BJ (cell line): ENCODE measurements at regions not wholly inside any gene's neighbourhood (a gene's known extent, or its start where the extent isn't known, plus 50 kb on each side); places are given as distances from the start of the nearest gene placed in this dataset.

ENCODE experiments used
- CTCF ChIA-PET: fragments of 350-600 bp; formaldehyde crosslinking; extraction: SDS; loops from one replicate; lab custom pipeline; 2021; ENCODE audit warnings: antibody characterized with exemption, inconsistent platforms; lab: Yijun Ruan, JAX
- POLR2A ChIA-PET: fragments of 300-600 bp; sonication (Branson Sonifier 250); formaldehyde crosslinking; extraction: SDS; loops from one replicate; lab custom pipeline; 2021; ENCODE audit warnings: antibody characterized with exemption; lab: Charles Lee
- DNase-seq: peaks from one replicate; pipeline ENCODE4 v3.0.0-alpha.2; 2011; ENCODE audit warnings: low read depth
- H3K27me3 ChIP-seq: 2 replicates; pipeline ENCODE4 v1.6.0; 2011; ENCODE audit warnings: low read length; ENCODE audit not compliant: control insufficient read depth, insufficient read depth
- H3K36me3 ChIP-seq: 2 replicates; pipeline ENCODE4 v1.5.1; 2011; ENCODE audit warnings: low read length; ENCODE audit not compliant: control insufficient read depth, insufficient read depth
- H3K4me3 ChIP-seq: 2 replicates; pipeline ENCODE4 v1.5.1; 2011; ENCODE audit warnings: low read depth, mild to moderate bottlenecking, control low read depth, low read length
- TF ChIP-seq, protein P1 (sequence below): IDR thresholded peaks from 2 replicates; pipeline ENCODE4 v1.5.1; 2011; ENCODE audit warnings: low read depth, mild to moderate bottlenecking, control low read depth, inconsistent platforms, low read length, moderate library complexity; ENCODE audit not compliant: insufficient read depth

GRCh38 chr5:174589011-174589410 lies 135.4 kb upstream of the MSX2 start:
- no peak for DNase-seq
- no peaks in the 10 kb centered on the region for H3K36me3 ChIP-seq
- ChIA-PET CTCF (no interaction called here), POLR2A (no interaction called here)
- TF ChIP-seq, protein P1, sequence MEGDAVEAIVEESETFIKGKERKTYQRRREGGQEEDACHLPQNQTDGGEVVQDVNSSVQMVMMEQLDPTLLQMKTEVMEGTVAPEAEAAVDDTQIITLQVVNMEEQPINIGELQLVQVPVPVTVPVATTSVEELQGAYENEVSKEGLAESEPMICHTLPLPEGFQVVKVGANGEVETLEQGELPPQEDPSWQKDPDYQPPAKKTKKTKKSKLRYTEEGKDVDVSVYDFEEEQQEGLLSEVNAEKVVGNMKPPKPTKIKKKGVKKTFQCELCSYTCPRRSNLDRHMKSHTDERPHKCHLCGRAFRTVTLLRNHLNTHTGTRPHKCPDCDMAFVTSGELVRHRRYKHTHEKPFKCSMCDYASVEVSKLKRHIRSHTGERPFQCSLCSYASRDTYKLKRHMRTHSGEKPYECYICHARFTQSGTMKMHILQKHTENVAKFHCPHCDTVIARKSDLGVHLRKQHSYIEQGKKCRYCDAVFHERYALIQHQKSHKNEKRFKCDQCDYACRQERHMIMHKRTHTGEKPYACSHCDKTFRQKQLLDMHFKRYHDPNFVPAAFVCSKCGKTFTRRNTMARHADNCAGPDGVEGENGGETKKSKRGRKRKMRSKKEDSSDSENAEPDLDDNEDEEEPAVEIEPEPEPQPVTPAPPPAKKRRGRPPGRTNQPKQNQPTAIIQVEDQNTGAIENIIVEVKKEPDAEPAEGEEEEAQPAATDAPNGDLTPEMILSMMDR, result no peak
- no peak overlapping the region for H3K4me3 ChIP-seq
- no peaks in the 10 kb centered on the region for H3K27me3 ChIP-seq

DNA sequence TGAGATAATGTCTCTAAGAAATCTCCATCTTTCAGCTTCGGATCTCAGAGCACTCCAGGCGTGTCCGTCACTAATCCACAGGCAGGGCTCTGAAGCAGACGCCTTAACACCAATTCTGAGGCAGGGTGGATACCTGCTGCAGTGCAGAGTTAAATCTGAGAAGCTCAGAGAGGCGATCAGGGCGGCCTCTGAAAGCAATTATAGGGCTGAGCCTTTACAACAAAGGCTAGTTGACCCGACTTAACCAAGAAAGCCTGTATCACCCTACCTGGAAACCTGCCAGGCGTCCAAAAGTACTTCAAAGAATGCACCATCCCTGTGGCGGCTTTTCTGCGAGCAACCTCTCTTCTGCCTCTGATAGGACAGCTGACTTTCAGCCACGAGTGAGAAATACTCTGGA lies 134.8 kb upstream of the MSX2 start:
- Histone ChIP-seq H3K4me3 (no peak overlapping the region), H3K27me3 (no peaks in the 10 kb centered on the region), H3K36me3 (no peaks in the 10 kb centered on the region)
- ChIA-PET POLR2A (no interaction called here), CTCF (no interaction called here)
- no peak for DNase-seq
- TF ChIP-seq, protein P1, result no peak

DNA sequence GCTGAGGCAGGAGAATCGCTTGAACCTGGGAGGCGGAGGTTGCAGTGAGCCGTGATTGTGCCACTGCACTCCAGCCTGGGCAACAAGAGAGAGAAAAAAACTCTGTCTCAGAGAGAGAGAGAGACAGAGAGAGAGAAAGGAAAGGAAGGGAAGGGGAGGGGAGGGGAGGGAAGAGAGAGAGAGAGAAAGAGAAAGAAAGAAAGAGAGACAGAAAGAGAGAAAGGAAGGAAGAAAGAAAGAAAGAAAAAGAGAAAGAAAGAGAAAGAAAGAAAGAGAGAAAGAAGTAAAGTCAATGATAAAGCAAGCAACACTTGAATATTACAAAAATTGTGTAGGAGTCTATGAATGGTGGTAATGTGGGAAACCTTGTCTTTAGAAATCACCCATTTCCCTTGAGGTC lies 133.6 kb upstream of the MSX2 start:
- ChIA-PET CTCF (no interaction called here), POLR2A (no interaction called here)
- TF ChIP-seq, protein P1, result no peak

GRCh38 chr5:174596429-174596828 lies 128.0 kb upstream of the MSX2 start:
- no peaks in the 10 kb centered on the region for H3K27me3 ChIP-seq
- TF ChIP-seq, protein P1, result no peak
- ChIA-PET POLR2A (no interaction called here), CTCF (interaction anchor here (1.4 kb wide), 1 partner anchor 11 kb away, joined by 3 read pairs; no protein-coding TSS in a partner anchor)
- H3K36me3 ChIP-seq, result no peaks in the 10 kb centered on the region
- no peak overlapping the region for H3K4me3 ChIP-seq
- no peak for DNase-seq

More for the DNA sequence above, 133.6 kb upstream of the MSX2 start:
- Histone ChIP-seq H3K36me3 (no peaks in the 10 kb centered on the region), H3K4me3 (no peak overlapping the region), H3K27me3 (no peaks in the 10 kb centered on the region)
- DNase-seq, result no peak

DNA sequence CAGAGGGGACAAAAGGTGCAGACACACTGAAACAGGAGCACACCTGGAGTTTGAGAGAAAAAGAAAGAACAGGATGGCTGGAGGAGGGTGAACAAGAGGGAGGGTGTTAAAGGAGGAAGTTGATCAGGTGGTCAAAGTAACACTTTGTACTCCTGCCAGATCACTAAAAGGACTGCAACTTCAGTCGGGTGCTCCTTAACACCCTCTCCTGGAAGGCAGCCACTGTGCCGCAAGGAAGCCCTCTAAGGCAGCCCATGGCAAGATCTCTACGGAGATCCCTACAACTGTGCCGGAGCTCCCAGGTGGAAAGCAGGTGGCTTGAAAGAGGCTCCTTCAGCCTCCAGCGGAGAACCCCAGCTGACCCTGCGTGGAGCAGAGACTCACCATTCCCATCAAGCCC lies 124.4 kb upstream of the MSX2 start:
- DNase-seq, result no peak
- ChIA-PET POLR2A (no interaction called here), CTCF (no interaction called here)
- Histone ChIP-seq H3K27me3 (no peaks in the 10 kb centered on the region), H3K36me3 (no peaks in the 10 kb centered on the region), H3K4me3 (no peak overlapping the region)
- TF ChIP-seq, protein P1, result no peak
